Testis (tissue), 2 donors: ENCODE measurements at regions not wholly inside any gene's neighbourhood (a gene's known extent, or its start where the extent isn't known, plus 50 kb on each side); places are given as distances from the start of the nearest gene placed in this dataset.

Experiments used
- POLR2A ChIP-seq: fragments of 450-650 bp; IDR thresholded peaks from one replicate; pipeline ENCODE4 v1.6.1; 2017; ENCODE audit warnings: antibody characterized with exemption, mild to moderate bottlenecking, moderate library complexity
- TF ChIP-seq, protein P1 (sequence below), 3 experiments: fragments of 450-650 bp in 2 of 3; fragments of 200-600 bp in 1 of 3; sonication (generic) in 1 of 3; IDR thresholded peaks; one replicate each; pipeline ENCODE4 v1.5.1; 2016 to 2019; ENCODE audit warnings: antibody characterized with exemption in 3 of 3, mild to moderate bottlenecking in 2 of 3, moderate library complexity in 1 of 3

DNA sequence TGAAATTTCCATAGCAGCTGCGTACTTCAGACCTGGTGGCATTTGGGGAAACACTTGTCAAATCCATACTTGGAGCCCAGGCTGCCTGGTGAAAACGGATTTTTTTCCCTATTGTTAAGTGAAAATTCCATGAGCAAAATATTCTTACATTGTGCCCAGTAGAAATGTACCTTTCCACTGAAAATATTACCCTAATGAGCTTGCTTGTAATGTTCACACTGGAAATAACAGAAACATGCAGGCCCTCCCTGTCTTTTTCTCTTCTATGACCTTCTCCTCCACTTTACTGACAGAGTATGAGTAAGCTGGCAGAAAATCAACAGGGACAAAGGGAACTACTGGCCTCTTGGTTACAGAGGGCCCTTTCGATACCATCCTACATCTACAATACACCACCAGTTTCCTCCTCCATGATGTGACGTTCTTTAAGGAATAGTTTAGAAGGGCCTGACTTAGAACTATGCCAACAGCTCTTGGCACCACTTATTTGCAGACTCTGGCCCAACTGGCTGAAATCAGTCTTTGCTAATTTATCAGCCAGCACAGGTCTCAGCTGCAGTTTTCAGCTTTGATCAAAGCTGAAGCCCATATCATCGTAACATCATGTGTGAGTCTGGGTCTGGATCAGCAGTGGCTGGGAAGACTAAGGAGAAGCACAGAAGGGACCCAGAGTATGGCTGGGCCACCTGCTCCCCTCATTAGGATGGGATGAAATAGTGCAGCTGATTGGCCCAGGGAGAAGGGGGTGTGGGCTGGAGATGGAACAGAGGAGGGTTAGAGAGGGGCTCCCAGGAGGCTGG lies 272.2 kb upstream of the ID2 start:
- TF ChIP-seq POLR2A = no peak
- TF ChIP-seq, protein P1, sequence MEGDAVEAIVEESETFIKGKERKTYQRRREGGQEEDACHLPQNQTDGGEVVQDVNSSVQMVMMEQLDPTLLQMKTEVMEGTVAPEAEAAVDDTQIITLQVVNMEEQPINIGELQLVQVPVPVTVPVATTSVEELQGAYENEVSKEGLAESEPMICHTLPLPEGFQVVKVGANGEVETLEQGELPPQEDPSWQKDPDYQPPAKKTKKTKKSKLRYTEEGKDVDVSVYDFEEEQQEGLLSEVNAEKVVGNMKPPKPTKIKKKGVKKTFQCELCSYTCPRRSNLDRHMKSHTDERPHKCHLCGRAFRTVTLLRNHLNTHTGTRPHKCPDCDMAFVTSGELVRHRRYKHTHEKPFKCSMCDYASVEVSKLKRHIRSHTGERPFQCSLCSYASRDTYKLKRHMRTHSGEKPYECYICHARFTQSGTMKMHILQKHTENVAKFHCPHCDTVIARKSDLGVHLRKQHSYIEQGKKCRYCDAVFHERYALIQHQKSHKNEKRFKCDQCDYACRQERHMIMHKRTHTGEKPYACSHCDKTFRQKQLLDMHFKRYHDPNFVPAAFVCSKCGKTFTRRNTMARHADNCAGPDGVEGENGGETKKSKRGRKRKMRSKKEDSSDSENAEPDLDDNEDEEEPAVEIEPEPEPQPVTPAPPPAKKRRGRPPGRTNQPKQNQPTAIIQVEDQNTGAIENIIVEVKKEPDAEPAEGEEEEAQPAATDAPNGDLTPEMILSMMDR (IDR thresholded peaks at IDR 0.05) = no peak
